ENCODE measurements at regions not wholly inside any gene's neighbourhood (a gene's known extent, or its start where the extent isn't known, plus 50 kb on each side); places are given as distances from the start of the nearest gene placed in this dataset.

DNA sequence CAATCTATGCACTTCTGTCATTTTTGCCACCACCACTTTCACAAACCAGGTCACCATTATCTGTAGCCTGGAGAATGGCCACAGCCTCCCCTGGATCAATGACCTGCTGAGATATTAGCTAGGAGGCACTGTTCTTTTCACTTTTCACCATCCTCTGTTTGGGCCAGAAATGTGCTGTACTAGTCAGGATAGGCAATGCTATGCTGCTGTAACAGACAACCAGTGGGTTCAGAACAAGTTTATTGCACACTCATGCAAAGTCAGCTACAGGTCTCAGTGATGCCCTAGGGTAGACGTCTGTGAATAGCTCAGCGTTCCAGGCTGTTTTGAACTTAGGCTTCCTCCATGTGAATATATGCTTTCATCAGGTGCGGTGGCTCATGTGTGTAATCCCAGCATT, 231.5 kb downstream of the SUDS3 start:
- no peak for TF ChIP-seq CTCF (IDR thresholded peaks at IDR 0.05)
- Histone ChIP-seq H3K4me1 (peaks cover 6 to 18% (median 13%) of the 10 kb centered on the region in 3 donors), H3K9me3 (no peaks in the 10 kb centered on the region), H3K27ac (no peak overlapping the region), H3K4me3 (no peak overlapping the region), H3K27me3 (no peaks in the 10 kb centered on the region), H3K36me3 (no peaks in the 10 kb centered on the region)
- intact Hi-C loops (cut with DNase I): no loop called here
- 87 to 90% methylated on average over 3 of the region's 3 CpGs for WGBS, 2 donors
- no peak for FAIRE-seq
- DNase-seq: no peak
- no peak for ATAC-seq

DNA sequence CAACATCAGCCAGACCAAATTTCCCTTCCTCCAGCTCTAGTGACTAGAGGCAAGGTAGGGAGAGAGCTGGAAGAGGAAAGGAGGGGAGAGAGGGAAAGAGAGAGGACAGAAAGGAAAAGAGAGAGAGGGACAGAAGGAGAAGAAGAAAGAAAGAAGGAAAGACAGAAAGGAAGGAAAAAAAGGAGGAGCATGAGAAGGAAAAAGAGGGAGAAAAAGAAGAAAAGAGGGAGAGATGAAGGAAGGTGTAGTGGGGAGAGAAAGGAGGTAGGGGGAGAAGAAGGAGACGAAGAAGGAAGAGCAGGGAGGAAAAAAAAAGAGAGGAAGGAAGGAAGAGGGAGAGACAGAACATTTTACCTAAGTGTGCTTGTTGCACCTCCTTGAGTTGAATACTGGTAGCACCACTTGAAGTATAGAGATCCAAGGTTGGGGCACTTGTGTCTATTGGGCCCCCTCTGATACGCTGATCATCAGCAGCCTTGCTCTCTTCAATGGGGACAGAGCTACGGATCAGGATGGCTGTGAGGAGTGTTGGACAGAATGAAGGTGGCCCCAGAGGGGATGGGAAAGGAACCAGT, 232.5 kb downstream of the SUDS3 start:
- ATAC-seq (no peak), FAIRE-seq (no peak), DNase-seq (no peak)
- no peak overlapping the region for H3K27ac ChIP-seq
- intact Hi-C loops (cut with DNase I): no loop called here
- no peaks in the 10 kb centered on the region for H3K36me3 ChIP-seq
- no peaks in the 10 kb centered on the region for H3K9me3 ChIP-seq
- no peak overlapping the region for H3K4me3 ChIP-seq
- H3K27me3 ChIP-seq: no peaks in the 10 kb centered on the region
- WGBS, 2 donors: 56 to 68% methylated on average over 3 of the region's 3 CpGs
- no peak for TF ChIP-seq CTCF (IDR thresholded peaks at IDR 0.05)
- H3K4me1 ChIP-seq: peaks cover 3 to 8% (median 3%) of the 10 kb centered on the region in 3 donors

DNA sequence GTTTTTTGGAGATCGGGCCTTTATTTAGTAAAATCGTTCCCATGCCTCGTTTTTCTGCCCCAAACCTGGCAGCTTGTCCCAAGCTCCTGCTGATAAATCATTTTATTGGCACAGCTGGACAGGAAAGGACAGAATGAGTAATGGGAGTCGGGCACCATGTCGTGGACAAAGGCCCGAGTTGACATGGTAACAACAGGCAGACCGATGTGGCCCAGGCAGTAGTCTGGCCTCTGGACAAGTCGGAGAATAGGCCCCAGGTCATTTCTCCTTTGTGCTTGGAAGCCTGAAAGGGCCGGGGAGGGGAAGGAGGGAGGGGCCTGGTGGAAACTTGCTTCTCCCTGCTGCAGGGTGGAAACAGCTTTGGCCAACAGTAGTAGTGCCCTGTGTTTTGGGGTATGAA, 234.9 kb downstream of the SUDS3 start:
- H3K4me3 ChIP-seq: no peak overlapping the region
- TF ChIP-seq CTCF (IDR thresholded peaks at IDR 0.05): no peak
- 9 to 11% methylated on average over 9 of the region's 9 CpGs for WGBS, 2 donors
- no peaks in the 10 kb centered on the region for H3K9me3 ChIP-seq
- ATAC-seq (peak; percentile 84 to 99 (median 97)), DNase-seq (peak; percentile 35 to 84 (median 76)), FAIRE-seq (no peak)
- H3K27me3 ChIP-seq: no peaks in the 10 kb centered on the region
- intact Hi-C loops (cut with DNase I): no loop called here
- no peaks in the 10 kb centered on the region for H3K36me3 ChIP-seq
- peak overlapping the region; percentile 8 to 61 (median 26) for H3K27ac ChIP-seq
- peaks cover 0 to 3% (median 0%) of the 10 kb centered on the region in 3 donors for H3K4me1 ChIP-seq

DNA sequence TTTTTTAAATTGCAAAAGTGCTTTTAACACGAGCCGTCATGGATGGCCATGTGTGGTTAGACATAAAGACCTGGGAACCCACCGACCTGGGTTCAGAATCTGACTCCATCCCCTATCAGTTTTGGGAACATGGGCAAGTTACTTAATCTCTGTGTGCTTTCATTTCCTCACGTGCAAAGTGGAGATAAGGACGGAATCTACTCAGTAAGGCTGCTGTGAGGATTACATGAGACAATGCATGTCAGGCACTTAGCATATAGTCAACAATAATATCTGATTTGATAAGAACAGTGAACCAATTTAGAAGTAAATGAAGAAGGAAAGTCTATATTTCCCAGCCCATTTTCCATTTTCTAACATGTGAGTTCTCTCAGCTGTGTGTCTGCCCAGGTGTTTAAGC, 235.4 kb downstream of the SUDS3 start:
- no peak for FAIRE-seq
- no peak for TF ChIP-seq CTCF (IDR thresholded peaks at IDR 0.05)
- intact Hi-C loops (cut with DNase I): no loop called here
- DNase-seq: no peak
- ATAC-seq: no peak
- 38 to 45% methylated on average over 5 of the region's 5 CpGs for WGBS, 2 donors
- no peak overlapping the region for H3K4me3 ChIP-seq
- peak overlapping the region in 1 of 4 donors; percentile 10 for H3K27ac ChIP-seq
- peaks cover 0 to 3% (median 0%) of the 10 kb centered on the region in 3 donors for H3K4me1 ChIP-seq
- H3K9me3 ChIP-seq: no peaks in the 10 kb centered on the region
- no peaks in the 10 kb centered on the region for H3K27me3 ChIP-seq
- H3K36me3 ChIP-seq: no peaks in the 10 kb centered on the region

DNA sequence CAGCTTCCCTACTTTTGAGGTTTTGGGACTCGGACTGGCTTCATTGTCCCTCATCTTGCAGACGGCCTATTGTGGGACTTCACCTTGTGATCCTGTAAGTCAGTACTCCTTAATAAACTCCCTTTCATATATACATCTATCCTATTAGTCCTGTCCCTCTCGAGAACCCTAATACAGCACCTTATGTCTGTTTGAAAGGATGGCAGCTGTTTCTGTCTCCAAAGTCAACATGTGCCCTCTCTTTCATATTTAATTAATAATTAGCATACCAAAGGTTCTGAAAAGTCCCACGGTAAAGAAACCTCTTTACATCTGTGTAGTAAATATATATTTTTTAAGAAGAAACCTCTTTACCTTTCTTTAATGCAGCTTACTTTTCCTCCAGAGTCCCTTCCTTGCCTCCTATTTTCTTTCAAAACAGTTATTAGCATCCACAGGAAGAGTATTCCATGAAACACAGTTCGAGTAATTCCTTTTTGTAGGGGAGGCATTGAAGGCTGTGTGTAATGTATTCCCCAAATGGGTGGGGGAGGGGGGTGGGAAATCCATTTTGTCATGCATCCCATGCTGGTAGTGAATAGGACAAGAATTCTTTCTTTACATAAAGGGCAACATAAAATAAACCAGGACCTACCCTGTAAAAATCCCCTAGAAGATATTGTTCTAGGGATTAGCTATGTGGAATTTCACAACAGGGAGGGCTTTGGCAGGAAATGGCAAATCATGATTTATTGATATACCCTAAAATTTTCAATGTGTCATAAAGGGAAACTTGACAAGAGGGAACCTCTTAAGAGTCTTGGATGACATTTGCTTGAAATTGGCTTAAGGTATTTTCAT, 241.5 kb downstream of the SUDS3 start:
- H3K4me1 ChIP-seq: no peaks in the 10 kb centered on the region
- TF ChIP-seq CTCF (IDR thresholded peaks at IDR 0.05): no peak
- H3K27ac ChIP-seq: no peak overlapping the region
- WGBS, 2 donors: 55 to 72% methylated on average over 5 of the region's 5 CpGs
- no peaks in the 10 kb centered on the region for H3K27me3 ChIP-seq
- no peaks in the 10 kb centered on the region for H3K9me3 ChIP-seq
- FAIRE-seq (no peak), ATAC-seq (no peak), DNase-seq (no peak)
- intact Hi-C loops (cut with DNase I): no loop called here
- no peaks in the 10 kb centered on the region for H3K36me3 ChIP-seq
- no peak overlapping the region for H3K4me3 ChIP-seq

All from pancreas (tissue), 10 donors.